HepG2 (cell line): ENCODE measurements at regions not wholly inside any gene's neighbourhood (a gene's known extent, or its start where the extent isn't known, plus 50 kb on each side); places are given as distances from the start of the nearest gene placed in this dataset.
A peak's percentile ranks its signal among the peaks of the same experiment; 100 is the strongest.

Source experiments
- AGO1 ChIP-seq: fragments of 200-400 bp; formaldehyde crosslinking; IDR thresholded peaks from 2 replicates; pipeline ENCODE4 v1.6.1; 2017; ENCODE audit warnings: mild to moderate bottlenecking, low read depth, low read length, moderate library complexity; ENCODE audit not compliant: poor library complexity, severe bottlenecking
- CTCF ChIP-seq: sonication (generic); formaldehyde crosslinking; IDR thresholded peaks from 2 replicates; pipeline ENCODE4 v1.5.0; 2020; ENCODE audit warnings: mild to moderate bottlenecking, missing genetic modification reagents, moderate library complexity
- ESRRA ChIP-seq: sonication (generic); formaldehyde crosslinking; IDR thresholded peaks from 2 replicates; pipeline ENCODE4 v1.5.1; 2020; ENCODE audit warnings: mild to moderate bottlenecking, low read depth, missing genetic modification reagents
- GMEB1 ChIP-seq: sonication (generic); formaldehyde crosslinking; IDR thresholded peaks from 2 replicates; pipeline ENCODE4 v1.5.1; 2020; ENCODE audit warnings: missing genetic modification reagents, mild to moderate bottlenecking, borderline replicate concordance
- SIN3B ChIP-seq: fragments of 150-350 bp; IDR thresholded peaks from 2 replicates; pipeline ENCODE4 v1.6.1; 2014; ENCODE audit warnings: low read length
- SRF ChIP-seq: IDR thresholded peaks from 2 replicates; pipeline ENCODE4 v1.6.1; 2011; ENCODE audit warnings: mild to moderate bottlenecking, low read depth, low read length, moderate library complexity
- TAF1 ChIP-seq: sonication (generic); formaldehyde crosslinking; IDR thresholded peaks from 2 replicates; pipeline ENCODE4 v1.4.0; 2020; ENCODE audit warnings: missing genetic modification reagents
- TIGD3 ChIP-seq: sonication (generic); formaldehyde crosslinking; IDR thresholded peaks from 2 replicates; pipeline ENCODE4 v1.5.1; 2020; ENCODE audit warnings: mild to moderate bottlenecking, missing genetic modification reagents, borderline replicate concordance
- ZFP36 ChIP-seq: fragments of 150-350 bp; IDR thresholded peaks from 2 replicates; pipeline ENCODE4 v1.6.1; 2018; ENCODE audit warnings: borderline replicate concordance, low read length, low read depth; ENCODE audit not compliant: partially characterized antibody
- ZNF281 ChIP-seq: sonication (generic); formaldehyde crosslinking; IDR thresholded peaks from 2 replicates; pipeline ENCODE4 v1.4.0; 2020; ENCODE audit warnings: missing genetic modification reagents, borderline replicate concordance
- ZNF615 ChIP-seq: sonication (generic); formaldehyde crosslinking; IDR thresholded peaks from 2 replicates; pipeline ENCODE4 v1.5.0; 2020; ENCODE audit warnings: mild to moderate bottlenecking, missing genetic modification reagents, borderline replicate concordance
- ZNF687 ChIP-seq: sonication (generic); formaldehyde crosslinking; IDR thresholded peaks from 2 replicates; pipeline ENCODE4 v1.5.1; 2020; ENCODE audit warnings: mild to moderate bottlenecking, missing genetic modification reagents, moderate library complexity
- ZNF775 ChIP-seq: sonication (generic); formaldehyde crosslinking; IDR thresholded peaks from 2 replicates; pipeline ENCODE4 v1.4.0; 2020; ENCODE audit warnings: missing genetic modification reagents, mild to moderate bottlenecking, moderate library complexity, borderline replicate concordance

- TF ChIP-seq ESRRA (CRISPR knock-in tag) (no peak), CTCF (CRISPR knock-in tag) (peak; percentile 41), ZNF687 (CRISPR knock-in tag) (no peak), SIN3B (no peak), TAF1 (CRISPR knock-in tag) (no peak), TIGD3 (CRISPR knock-in tag) (no peak), SRF (no peak), ZNF615 (CRISPR knock-in tag) (no peak), ZNF775 (CRISPR knock-in tag) (no peak), AGO1 (no peak), ZFP36 (no peak), GMEB1 (no peak), ZNF281 (CRISPR knock-in tag) (no peak)
These were observed 120.7 kb upstream of the TOP3B start for GRCh38 chr22:22103078-22103875.
